Lower leg skin (tissue), 4 donors: ENCODE measurements at regions not wholly inside any gene's neighbourhood (a gene's known extent, or its start where the extent isn't known, plus 50 kb on each side); places are given as distances from the start of the nearest gene placed in this dataset.

Experiments
- DNase-seq, 2 donors: peaks; one replicate each; pipeline ENCODE4 v3.0.0-alpha.2; 2019; ENCODE audit warnings: low spot score in 2 of 2
- H3K4me3 ChIP-seq: fragments of 200-600 bp; sonication (generic); 2 replicates; pipeline ENCODE4 v1.5.1; 2017; ENCODE audit warnings: mild to moderate bottlenecking, low read depth; ENCODE audit not compliant: poor library complexity, severe bottlenecking
- CTCF ChIP-seq, 3 donors: fragments of 450-650 bp; IDR thresholded peaks; one replicate each; pipeline ENCODE4 v1.5.1; 2016; ENCODE audit warnings: antibody characterized with exemption in 3 of 3, mild to moderate bottlenecking in 3 of 3, moderate library complexity in 2 of 3
- POLR2A ChIP-seq, 2 donors: fragments of 450-650 bp; IDR thresholded peaks; one replicate each; pipeline ENCODE4 v1.6.1; 2016 to 2017; ENCODE audit warnings: antibody characterized with exemption in 2 of 2, mild to moderate bottlenecking in 1 of 2, moderate library complexity in 1 of 2
- WGBS, 2 donors: methylation state at CpG; one replicate each; pipeline ENCODE4 v1.1.5; 2018; 5-methylcytosine and 5-hydroxymethylcytosine counted together
- intact Hi-C: fragments of 100-400 bp; cut with DNase I; formaldehyde crosslinking; loops from one replicate; pipeline ENCODE4 v1.15.0; 2023; ENCODE audit warnings: low total_unique reads

GRCh38 chr2:209321076-209321475 is 102.8 kb upstream of the MAP2 start:
- WGBS, 2 donors: 81 to 85% methylated on average over 3 of the region's 3 CpGs
- no peak overlapping the region for H3K4me3 ChIP-seq
- DNase-seq: no peak
- intact Hi-C loops: no loop called here
- no peak for TF ChIP-seq POLR2A (IDR thresholded peaks at IDR 0.05)
- TF ChIP-seq CTCF (IDR thresholded peaks at IDR 0.05): no peak

GRCh38 chr2:209321581-209321980 is 102.3 kb upstream of the MAP2 start:
- no peak for DNase-seq
- H3K4me3 ChIP-seq: no peak overlapping the region
- intact Hi-C loops: no loop called here
- TF ChIP-seq POLR2A (IDR thresholded peaks at IDR 0.05) (no peak), CTCF (IDR thresholded peaks at IDR 0.05) (no peak)
- 93 to 95% methylated on average over 3 of the region's 3 CpGs for WGBS, 2 donors

GRCh38 chr2:209322041-209322440 is 101.8 kb upstream of the MAP2 start:
- no peak overlapping the region for H3K4me3 ChIP-seq
- 50 to 55% methylated on average over 1 of the region's 1 CpG for WGBS, 2 donors
- intact Hi-C loops: no loop called here
- DNase-seq: no peak
- no peak for TF ChIP-seq POLR2A (IDR thresholded peaks at IDR 0.05)
- TF ChIP-seq CTCF (IDR thresholded peaks at IDR 0.05): no peak

- no peak overlapping the region for H3K4me3 ChIP-seq
- intact Hi-C loops: no loop called here
- TF ChIP-seq POLR2A (IDR thresholded peaks at IDR 0.05) (no peak), CTCF (IDR thresholded peaks at IDR 0.05) (no peak)
- no peak for DNase-seq
- 70 to 71% methylated on average over 5 of the region's 5 CpGs for WGBS, 2 donors
Measured at GRCh38 chr2:209322905-209323512, 100.8 kb upstream of the MAP2 start.

- H3K4me3 ChIP-seq: no peak overlapping the region
- no peak for TF ChIP-seq POLR2A (IDR thresholded peaks at IDR 0.05)
- no peak for TF ChIP-seq CTCF (IDR thresholded peaks at IDR 0.05)
- 71 to 73% methylated on average over 2 of the region's 2 CpGs for whole genome bisulfite sequencing, 2 donors
- intact Hi-C loops: no loop called here
- DNase-seq: no peak
Measured at GRCh38 chr2:209323738-209324137, 100.1 kb upstream of the MAP2 start.

- no peak for DNase-seq
- H3K4me3 ChIP-seq: no peak overlapping the region
- intact Hi-C loops: no loop called here
- TF ChIP-seq CTCF (IDR thresholded peaks at IDR 0.05) (no peak), POLR2A (IDR thresholded peaks at IDR 0.05) (no peak)
Measured at GRCh38 chr2:209324281-209324680, 99.6 kb upstream of the MAP2 start.
